ENCODE measurements at regions not wholly inside any gene's neighbourhood (a gene's known extent, or its start where the extent isn't known, plus 50 kb on each side); places are given as distances from the start of the nearest gene placed in this dataset.

GRCh38 chr15:25089577-25089976, 134.8 kb downstream of the SNRPN start:
- no peak for TF ChIP-seq CHD2 (IDR thresholded peaks at IDR 0.05; ENCODE audit: low read length, partially characterized antibody)
- no peak for TF ChIP-seq SMC3 (IDR thresholded peaks at IDR 0.05; ENCODE audit: low read depth, low read length)
- TF ChIP-seq ELF1 (IDR thresholded peaks at IDR 0.05) = no peak
- TF ChIP-seq RCOR1 (IDR thresholded peaks at IDR 0.05; ENCODE audit: low read length) = no peak
- no peak for TF ChIP-seq POLR2AphosphoS5 (IDR thresholded peaks at IDR 0.05; ENCODE audit: low read depth, low read length)
- TF ChIP-seq, protein P1, sequence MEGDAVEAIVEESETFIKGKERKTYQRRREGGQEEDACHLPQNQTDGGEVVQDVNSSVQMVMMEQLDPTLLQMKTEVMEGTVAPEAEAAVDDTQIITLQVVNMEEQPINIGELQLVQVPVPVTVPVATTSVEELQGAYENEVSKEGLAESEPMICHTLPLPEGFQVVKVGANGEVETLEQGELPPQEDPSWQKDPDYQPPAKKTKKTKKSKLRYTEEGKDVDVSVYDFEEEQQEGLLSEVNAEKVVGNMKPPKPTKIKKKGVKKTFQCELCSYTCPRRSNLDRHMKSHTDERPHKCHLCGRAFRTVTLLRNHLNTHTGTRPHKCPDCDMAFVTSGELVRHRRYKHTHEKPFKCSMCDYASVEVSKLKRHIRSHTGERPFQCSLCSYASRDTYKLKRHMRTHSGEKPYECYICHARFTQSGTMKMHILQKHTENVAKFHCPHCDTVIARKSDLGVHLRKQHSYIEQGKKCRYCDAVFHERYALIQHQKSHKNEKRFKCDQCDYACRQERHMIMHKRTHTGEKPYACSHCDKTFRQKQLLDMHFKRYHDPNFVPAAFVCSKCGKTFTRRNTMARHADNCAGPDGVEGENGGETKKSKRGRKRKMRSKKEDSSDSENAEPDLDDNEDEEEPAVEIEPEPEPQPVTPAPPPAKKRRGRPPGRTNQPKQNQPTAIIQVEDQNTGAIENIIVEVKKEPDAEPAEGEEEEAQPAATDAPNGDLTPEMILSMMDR (IDR thresholded peaks at IDR 0.05) = no peak
- no peak for TF ChIP-seq TAF1 (IDR thresholded peaks at IDR 0.05; ENCODE audit: borderline replicate concordance, low read depth, low read length)
- no peak for TF ChIP-seq MEF2A (IDR thresholded peaks at IDR 0.05; ENCODE audit: borderline replicate concordance, low read depth)
- TF ChIP-seq, protein P2, sequence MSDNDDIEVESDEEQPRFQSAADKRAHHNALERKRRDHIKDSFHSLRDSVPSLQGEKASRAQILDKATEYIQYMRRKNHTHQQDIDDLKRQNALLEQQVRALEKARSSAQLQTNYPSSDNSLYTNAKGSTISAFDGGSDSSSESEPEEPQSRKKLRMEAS (IDR thresholded peaks at IDR 0.05; ENCODE audit: low read depth) = no peak
- no peak for TF ChIP-seq FOSL2 (IDR thresholded peaks at IDR 0.05; ENCODE audit: borderline replicate concordance, low read depth)
- TF ChIP-seq GABPA (IDR thresholded peaks at IDR 0.05; ENCODE audit: low read depth) = no peak
- no peak for TF ChIP-seq TCF12 (IDR thresholded peaks at IDR 0.05)
- TF ChIP-seq RXRA (IDR thresholded peaks at IDR 0.05; ENCODE audit: borderline replicate concordance, low read depth) = no peak
- no peak for TF ChIP-seq SIN3A (IDR thresholded peaks at IDR 0.05; ENCODE audit: borderline replicate concordance, low read depth, low read length)
- TF ChIP-seq, protein P3, sequence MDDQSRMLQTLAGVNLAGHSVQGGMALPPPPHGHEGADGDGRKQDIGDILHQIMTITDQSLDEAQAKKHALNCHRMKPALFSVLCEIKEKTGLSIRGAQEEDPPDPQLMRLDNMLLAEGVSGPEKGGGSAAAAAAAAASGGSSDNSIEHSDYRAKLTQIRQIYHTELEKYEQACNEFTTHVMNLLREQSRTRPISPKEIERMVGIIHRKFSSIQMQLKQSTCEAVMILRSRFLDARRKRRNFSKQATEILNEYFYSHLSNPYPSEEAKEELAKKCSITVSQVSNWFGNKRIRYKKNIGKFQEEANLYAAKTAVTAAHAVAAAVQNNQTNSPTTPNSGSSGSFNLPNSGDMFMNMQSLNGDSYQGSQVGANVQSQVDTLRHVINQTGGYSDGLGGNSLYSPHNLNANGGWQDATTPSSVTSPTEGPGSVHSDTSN (IDR thresholded peaks at IDR 0.05) = no peak
- no peak for TF ChIP-seq JUND (IDR thresholded peaks at IDR 0.05)
- no peak for TF ChIP-seq GATA2 (CRISPR knock-in tag; IDR thresholded peaks at IDR 0.05)
- TF ChIP-seq USF1 (IDR thresholded peaks at IDR 0.05; ENCODE audit: borderline replicate concordance, low read depth) = no peak
- no peak for TF ChIP-seq REST (IDR thresholded peaks at IDR 0.05; ENCODE audit: low read depth, low read length)
- no peak for TF ChIP-seq TEAD4 (IDR thresholded peaks at IDR 0.05; ENCODE audit: borderline replicate concordance, insufficient read depth)
- no peaks in the 10 kb centered on the region for H3K27me3 ChIP-seq (ENCODE audit: insufficient read depth)
- no peaks in the 10 kb centered on the region for H3K79me2 ChIP-seq (ENCODE audit: insufficient read depth)
- H3K9me2 ChIP-seq = no peaks in the 10 kb centered on the region
- no peak overlapping the region for H2AFZ ChIP-seq (ENCODE audit: low read depth)
- DNase-seq = no peak
- H3F3A ChIP-seq (replicated peaks; ENCODE audit: insufficient read depth) = no peaks in the 10 kb centered on the region
- no peak overlapping the region for H3K4me2 ChIP-seq
- H3K36me3 ChIP-seq (replicated peaks in 1 of 2; ENCODE audit: control insufficient read depth in 1 of 2, insufficient read depth in 2 of 2, low read length in 1 of 2) = peaks cover 8 to 69% of the 10 kb centered on the region in 2 experiments
- H3K9me3 ChIP-seq = no peaks in the 10 kb centered on the region
- WGBS (ENCODE audit: low lambda C conversion rate) = 53% methylated on average over 7 of the region's 8 CpGs
- no peaks in the 10 kb centered on the region for H3K4me1 ChIP-seq (ENCODE audit: control insufficient read depth in 1 of 2, insufficient read depth in 2 of 2, low read depth in 1 of 2, low read length in 1 of 2)
- CTCF ChIA-PET = no interaction called here
- no peak overlapping the region for H3K4me3 ChIP-seq (ENCODE audit: low read depth in 2 of 2, low read length in 1 of 2)
- H4K20me1 ChIP-seq (ENCODE audit: insufficient read depth) = no peaks in the 10 kb centered on the region
- no peak overlapping the region for H3K27ac ChIP-seq (ENCODE audit: low read depth in 2 of 2, low read length in 1 of 2)
- H3K9ac ChIP-seq = no peak overlapping the region
- POLR2A ChIA-PET = no interaction called here
